ENCODE measurements at regions not wholly inside any gene's neighbourhood (a gene's known extent, or its start where the extent isn't known, plus 50 kb on each side); places are given as distances from the start of the nearest gene placed in this dataset.

GRCh38 chr14:66249544-66249943 lies 236.6 kb upstream of the CCDC196 start:
- TF ChIP-seq CTCF (IDR thresholded peaks at IDR 0.05) = no peak
- no peak for TF ChIP-seq POLR2A (IDR thresholded peaks at IDR 0.05)

All from Peyer's patch (tissue), 4 donors.